Breast epithelium (tissue), 4 donors: ENCODE measurements at regions not wholly inside any gene's neighbourhood (a gene's known extent, or its start where the extent isn't known, plus 50 kb on each side); places are given as distances from the start of the nearest gene placed in this dataset.
A peak's percentile ranks its signal among the peaks of the same experiment; 100 is the strongest.

ENCODE experiments used
- DNase-seq, 2 donors: peaks; one replicate each; pipeline ENCODE4 v3.0.0-alpha.2; 2019; ENCODE audit warnings: low spot score in 2 of 2
- H3K27ac ChIP-seq, 2 donors: fragments of 200-600 bp; sonication (generic) in 1 of 2; one replicate each; pipeline ENCODE4 v1.5.1; 2016 to 2019; ENCODE audit warnings: mild to moderate bottlenecking in 1 of 2
- H3K27me3 ChIP-seq, 2 donors: fragments of 200-600 bp; sonication (generic) in 1 of 2; one replicate each; pipeline versions ENCODE4 v1.5.1 to v1.6.0; 2017 to 2019; ENCODE audit warnings: control low read depth in 1 of 2, mild to moderate bottlenecking in 1 of 2
- H3K36me3 ChIP-seq: fragments of 200-600 bp; one replicate; pipeline ENCODE4 v1.5.1; 2019
- H3K4me1 ChIP-seq, 2 donors: fragments of 200-600 bp; sonication (generic); one replicate each; pipeline ENCODE4 v1.5.1; 2016 to 2019; ENCODE audit warnings: control low read depth in 1 of 2
- H3K4me3 ChIP-seq, 3 donors: fragments of 200-600 bp; sonication (generic); 1 replicate in 2 of 3; 2 replicates in 1 of 3; pipeline ENCODE4 v1.5.1; 2016 to 2019; ENCODE audit warnings: mild to moderate bottlenecking in 3 of 3, moderate library complexity in 2 of 3
- H3K9me3 ChIP-seq, 2 donors: fragments of 200-600 bp; sonication (generic) in 1 of 2; one replicate each; pipeline ENCODE4 v1.5.1; 2016 to 2019; ENCODE audit warnings: control low read depth in 1 of 2
- POLR2A ChIP-seq: fragments of 450-650 bp; IDR thresholded peaks from one replicate; pipeline ENCODE4 v1.6.1; 2016; ENCODE audit warnings: antibody characterized with exemption, mild to moderate bottlenecking, moderate library complexity
- POLR2AphosphoS5 ChIP-seq, 3 donors: sonication (generic); formaldehyde crosslinking; IDR thresholded peaks; one replicate each; pipeline ENCODE4 v1.6.1; 2017; ENCODE audit warnings: antibody characterized with exemption in 3 of 3
- intact Hi-C: fragments of 100-400 bp; cut with DNase I; formaldehyde crosslinking; loops from one replicate; pipeline ENCODE4 v1.15.1; 2023; ENCODE audit warnings: low total_unique reads
- TF ChIP-seq, protein P1 (sequence below), 3 donors: fragments of 450-650 bp; IDR thresholded peaks; one replicate each; pipeline ENCODE4 v1.5.1; 2016 to 2017; ENCODE audit warnings: antibody characterized with exemption in 3 of 3, mild to moderate bottlenecking in 3 of 3, moderate library complexity in 3 of 3

DNA sequence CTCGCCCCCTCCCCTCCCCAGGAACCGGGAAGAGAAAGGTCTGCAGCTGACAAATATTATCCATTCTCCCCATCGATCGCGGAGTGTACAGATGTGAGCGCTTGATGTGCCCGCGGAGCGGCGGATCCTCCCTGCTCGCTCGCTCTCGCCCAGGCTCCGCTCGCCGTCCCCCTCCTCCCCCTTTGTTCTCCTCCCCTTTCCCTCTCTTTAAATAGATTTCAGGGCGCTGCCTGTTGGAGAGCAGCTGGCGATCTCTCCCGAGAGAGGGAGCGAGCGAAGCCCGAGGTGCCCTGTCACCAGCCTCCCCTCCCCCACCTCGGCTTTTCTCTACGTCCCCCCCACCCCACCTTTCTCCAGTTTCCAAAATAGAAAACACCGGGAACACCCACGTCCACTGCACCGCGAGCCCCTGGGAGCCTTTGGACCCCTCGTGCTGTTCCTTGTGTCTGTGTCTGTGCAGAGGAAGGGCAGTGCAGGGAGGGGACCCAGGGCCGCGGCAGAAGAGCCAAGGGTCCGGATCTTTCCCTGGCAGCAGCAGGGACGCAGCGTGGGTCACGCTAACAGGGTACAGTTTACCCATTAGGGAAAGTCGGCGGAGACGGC, 56.6 kb upstream of the BCOR start:
- intact Hi-C loops, result no loop called here
- no peak for DNase-seq
- peaks cover 0 to 98% of the 10 kb centered on the region in 2 donors for H3K27me3 ChIP-seq
- H3K4me3 ChIP-seq, result peak overlapping the region; percentile 37 to 68 (median 53)
- H3K4me1 ChIP-seq, result no peaks in the 10 kb centered on the region
- TF ChIP-seq POLR2A, result no peak
- H3K36me3 ChIP-seq, result no peaks in the 10 kb centered on the region
- peak overlapping the region in 1 of 2 donors; percentile 67 for H3K27ac ChIP-seq
- no peaks in the 10 kb centered on the region for H3K9me3 ChIP-seq

DNA sequence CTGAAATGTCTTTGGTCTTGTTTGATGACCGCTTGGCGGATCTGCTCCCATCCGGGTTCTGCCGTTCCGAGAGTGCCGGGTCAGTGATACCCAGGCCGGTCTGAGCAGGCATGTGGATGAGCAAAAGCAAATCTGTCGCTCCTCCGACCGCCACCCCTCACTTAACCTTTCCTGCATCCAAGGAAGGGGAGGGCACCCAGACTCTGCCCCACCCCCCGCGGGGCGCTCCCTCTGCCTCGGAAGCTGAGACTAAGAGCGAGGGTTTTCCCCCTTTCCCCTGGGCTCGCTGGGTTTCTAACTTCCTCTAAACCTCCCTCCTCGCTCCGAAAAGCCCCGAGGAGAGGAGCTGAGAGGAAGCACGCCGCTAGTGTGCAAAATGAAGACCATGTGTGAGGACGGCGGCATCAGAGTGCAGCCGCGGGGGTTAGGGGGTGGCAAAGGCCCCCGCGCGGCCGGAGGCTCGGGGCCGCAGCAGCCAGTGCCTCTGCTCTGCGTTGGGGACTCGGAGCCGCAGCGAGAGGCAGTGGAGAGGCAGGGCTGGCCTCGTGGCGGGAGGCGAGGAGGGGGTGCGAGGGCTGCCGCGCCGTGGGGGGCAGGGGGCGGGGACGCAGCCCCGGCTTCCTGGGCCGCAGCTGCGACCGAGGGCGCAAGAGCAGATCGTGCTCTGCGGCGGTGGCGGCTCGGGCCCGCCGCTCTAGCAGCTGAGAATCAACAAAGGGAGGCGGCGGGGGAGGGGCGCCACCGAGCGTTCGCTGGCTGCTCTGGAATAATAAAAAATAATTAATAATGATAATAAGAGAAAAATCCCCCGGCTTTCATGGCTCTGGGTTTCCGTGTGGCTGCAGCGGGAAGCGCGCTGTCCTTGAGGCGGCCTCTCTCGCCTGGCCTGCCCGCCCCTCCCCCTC, 55.8 kb upstream of the BCOR start:
- no peaks in the 10 kb centered on the region for H3K4me1 ChIP-seq
- H3K9me3 ChIP-seq, result no peaks in the 10 kb centered on the region
- H3K36me3 ChIP-seq, result no peaks in the 10 kb centered on the region
- TF ChIP-seq, protein P1, sequence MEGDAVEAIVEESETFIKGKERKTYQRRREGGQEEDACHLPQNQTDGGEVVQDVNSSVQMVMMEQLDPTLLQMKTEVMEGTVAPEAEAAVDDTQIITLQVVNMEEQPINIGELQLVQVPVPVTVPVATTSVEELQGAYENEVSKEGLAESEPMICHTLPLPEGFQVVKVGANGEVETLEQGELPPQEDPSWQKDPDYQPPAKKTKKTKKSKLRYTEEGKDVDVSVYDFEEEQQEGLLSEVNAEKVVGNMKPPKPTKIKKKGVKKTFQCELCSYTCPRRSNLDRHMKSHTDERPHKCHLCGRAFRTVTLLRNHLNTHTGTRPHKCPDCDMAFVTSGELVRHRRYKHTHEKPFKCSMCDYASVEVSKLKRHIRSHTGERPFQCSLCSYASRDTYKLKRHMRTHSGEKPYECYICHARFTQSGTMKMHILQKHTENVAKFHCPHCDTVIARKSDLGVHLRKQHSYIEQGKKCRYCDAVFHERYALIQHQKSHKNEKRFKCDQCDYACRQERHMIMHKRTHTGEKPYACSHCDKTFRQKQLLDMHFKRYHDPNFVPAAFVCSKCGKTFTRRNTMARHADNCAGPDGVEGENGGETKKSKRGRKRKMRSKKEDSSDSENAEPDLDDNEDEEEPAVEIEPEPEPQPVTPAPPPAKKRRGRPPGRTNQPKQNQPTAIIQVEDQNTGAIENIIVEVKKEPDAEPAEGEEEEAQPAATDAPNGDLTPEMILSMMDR (IDR thresholded peaks at IDR 0.05), result no peak
- no peak for TF ChIP-seq POLR2AphosphoS5 (IDR thresholded peaks at IDR 0.05)
- no peak for TF ChIP-seq POLR2A
- H3K4me3 ChIP-seq, result peak overlapping the region; percentile 37 to 68 (median 53)
- DNase-seq, result no peak
- peaks cover 0 to 99% of the 10 kb centered on the region in 2 donors for H3K27me3 ChIP-seq
- intact Hi-C loops, result no loop called here
- H3K27ac ChIP-seq, result peak overlapping the region; percentile 36 to 39

DNA sequence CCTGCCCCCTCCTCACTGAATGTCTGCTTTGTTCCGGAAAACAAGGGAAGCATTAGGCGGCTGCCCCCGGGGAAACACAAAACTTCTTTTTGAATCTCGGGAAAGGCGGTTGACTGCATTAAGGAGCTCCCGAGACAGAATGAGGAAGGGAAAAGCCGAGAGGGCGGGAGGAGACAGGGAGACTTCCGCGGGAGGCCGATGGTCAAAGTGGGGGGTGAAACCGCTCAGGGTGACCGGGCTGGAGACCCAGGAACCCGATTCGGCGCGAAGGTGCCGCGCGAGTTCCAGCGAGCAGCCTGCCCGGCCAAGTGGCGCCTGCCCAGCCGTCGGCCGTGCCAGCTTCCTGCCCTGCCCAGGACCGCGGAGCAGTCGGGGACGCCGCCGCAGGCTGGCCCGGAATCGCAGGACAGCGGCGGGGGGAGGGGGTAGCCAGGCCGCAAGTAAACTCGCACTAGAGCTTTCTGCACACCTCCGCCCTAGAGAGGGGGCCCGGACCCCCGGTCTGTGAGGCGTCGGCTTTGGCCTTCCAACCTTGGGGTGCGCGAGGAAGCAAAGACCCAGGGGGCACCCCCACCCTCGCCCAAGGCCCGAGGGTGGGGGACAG, 55.1 kb upstream of the BCOR start:
- no peak for DNase-seq
- Histone ChIP-seq H3K4me3 (peak overlapping the region; percentile 37 to 68 (median 53)), H3K36me3 (no peaks in the 10 kb centered on the region), H3K9me3 (no peaks in the 10 kb centered on the region), H3K4me1 (no peaks in the 10 kb centered on the region), H3K27me3 (peaks cover 0 to 99% of the 10 kb centered on the region in 2 donors), H3K27ac (peak overlapping the region; percentile 36 to 39)
- no peak for TF ChIP-seq POLR2AphosphoS5 (IDR thresholded peaks at IDR 0.05)
- TF ChIP-seq, protein P1 (IDR thresholded peaks at IDR 0.05), result no peak
- TF ChIP-seq POLR2A, result no peak
- intact Hi-C loops, result no loop called here

DNA sequence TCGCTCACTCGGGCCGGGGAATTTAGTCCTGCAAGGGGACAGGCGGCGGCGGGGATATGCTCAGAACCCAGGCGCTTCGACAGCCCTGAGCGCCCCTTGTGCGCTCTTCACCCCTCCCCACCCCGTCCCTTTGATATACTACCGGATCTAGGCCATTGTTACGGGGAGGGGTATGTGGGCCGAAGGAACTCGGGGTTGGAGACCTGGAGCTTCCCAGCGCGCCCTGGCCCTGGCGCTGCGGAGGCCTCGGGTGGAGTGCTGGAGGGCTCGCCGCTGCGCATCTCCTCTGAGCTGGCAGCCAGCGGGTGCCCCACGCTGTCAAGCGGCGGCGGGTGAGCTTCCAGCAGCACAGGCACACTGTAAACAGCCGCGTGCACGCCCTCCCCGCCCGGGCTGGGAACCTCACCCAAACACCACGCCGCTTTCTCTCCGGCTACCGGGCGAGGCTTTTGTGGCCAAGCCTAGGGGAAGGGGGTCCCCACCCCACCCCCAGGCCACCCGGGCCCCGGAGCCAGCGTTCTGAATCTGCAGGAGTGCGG, 54.5 kb upstream of the BCOR start:
- intact Hi-C loops, result no loop called here
- no peak for DNase-seq
- no peaks in the 10 kb centered on the region for H3K4me1 ChIP-seq
- H3K27me3 ChIP-seq, result peaks cover 0 to 99% of the 10 kb centered on the region in 2 donors
- peak overlapping the region; percentile 36 to 39 for H3K27ac ChIP-seq
- peak overlapping the region; percentile 37 to 68 (median 53) for H3K4me3 ChIP-seq
- H3K36me3 ChIP-seq, result no peaks in the 10 kb centered on the region
- no peak for TF ChIP-seq POLR2A
- no peak for TF ChIP-seq POLR2AphosphoS5 (IDR thresholded peaks at IDR 0.05)
- TF ChIP-seq, protein P1 (IDR thresholded peaks at IDR 0.05), result no peak
- no peaks in the 10 kb centered on the region for H3K9me3 ChIP-seq

DNA sequence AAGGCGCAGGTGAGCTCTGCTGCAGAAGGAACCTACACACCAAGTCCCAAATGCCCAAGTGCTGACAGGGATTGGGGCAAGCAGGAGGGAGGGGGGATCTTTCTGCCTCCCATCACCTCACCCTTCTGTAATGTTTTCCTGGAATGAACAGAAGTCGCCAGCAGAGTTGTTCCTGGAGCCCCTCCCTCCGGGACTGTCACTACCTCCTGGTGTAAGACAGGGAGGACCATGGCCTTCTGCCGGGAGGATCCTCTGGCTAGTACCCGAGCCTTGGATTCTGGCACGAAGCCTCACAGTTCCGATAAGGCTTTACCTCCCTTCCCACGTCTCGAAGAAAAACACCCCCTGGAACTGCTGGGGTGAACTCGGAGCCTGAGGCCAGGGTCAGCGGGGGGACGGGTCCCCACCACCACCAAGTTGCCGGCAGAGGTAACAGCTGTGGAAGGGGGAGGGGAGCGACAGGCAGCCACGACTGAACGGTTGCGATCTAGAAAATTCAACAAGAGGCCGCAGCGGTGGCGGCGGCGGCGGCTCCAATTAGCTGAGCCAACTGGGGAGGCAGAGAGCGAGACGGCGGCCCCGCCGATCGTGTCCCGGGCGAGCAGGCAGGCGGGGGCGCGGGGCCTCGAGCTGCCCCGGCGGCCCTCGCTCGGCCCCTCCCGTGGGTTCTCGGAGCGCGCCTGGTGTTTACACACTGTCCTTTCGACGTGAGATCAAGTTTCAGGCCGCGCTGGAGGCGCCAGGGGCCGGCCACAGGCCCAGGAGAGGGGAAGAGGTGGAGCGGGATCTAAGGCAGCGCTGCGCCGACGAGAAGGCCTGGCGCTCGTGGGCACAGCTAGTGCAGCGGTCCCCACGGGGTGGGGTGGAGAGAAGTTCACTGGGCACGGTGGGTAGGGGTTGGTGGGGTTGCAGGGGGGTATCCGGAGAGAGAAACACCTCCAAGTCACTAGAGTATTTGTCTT, 53.7 kb upstream of the BCOR start:
- Histone ChIP-seq H3K4me3 (no peak overlapping the region), H3K4me1 (no peaks in the 10 kb centered on the region), H3K27ac (no peak overlapping the region), H3K27me3 (peaks cover 0 to 99% of the 10 kb centered on the region in 2 donors), H3K36me3 (no peaks in the 10 kb centered on the region), H3K9me3 (no peaks in the 10 kb centered on the region)
- no peak for DNase-seq
- intact Hi-C loops, result no loop called here
- TF ChIP-seq, protein P1 (IDR thresholded peaks at IDR 0.05), result no peak
- TF ChIP-seq POLR2AphosphoS5 (IDR thresholded peaks at IDR 0.05), result no peak
- TF ChIP-seq POLR2A, result no peak
